ENCODE measurements at regions not wholly inside any gene's neighbourhood (a gene's known extent, or its start where the extent isn't known, plus 50 kb on each side); places are given as distances from the start of the nearest gene placed in this dataset.

- no peak overlapping the region for H3K27ac Mint-ChIP-seq
- DNase-seq (no peak), ATAC-seq (no peak)
- no peaks in the 10 kb centered on the region for H3K36me3 Mint-ChIP-seq (ENCODE audit: low read depth)
- no peak overlapping the region for H3K4me3 Mint-ChIP-seq
- H3K9me3 ChIP-seq (ENCODE audit: control insufficient read depth, low read length, poor library complexity, severe bottlenecking) = no peaks in the 10 kb centered on the region
- no peaks in the 10 kb centered on the region for H3K27me3 Mint-ChIP-seq
- H3K4me1 Mint-ChIP-seq = no peaks in the 10 kb centered on the region
Measured at GRCh38 chr5:123874600-123875201, 362.7 kb downstream of the CSNK1G3 start.

- no peak overlapping the region for H3K4me3 Mint-ChIP-seq
- ATAC-seq (no peak), DNase-seq (no peak)
- H3K36me3 Mint-ChIP-seq (ENCODE audit: low read depth) = no peaks in the 10 kb centered on the region
- H3K4me1 Mint-ChIP-seq = no peaks in the 10 kb centered on the region
- H3K27me3 Mint-ChIP-seq = no peaks in the 10 kb centered on the region
- no peak overlapping the region for H3K27ac Mint-ChIP-seq
- H3K9me3 ChIP-seq (ENCODE audit: control insufficient read depth, low read length, poor library complexity, severe bottlenecking) = no peaks in the 10 kb centered on the region
Measured at GRCh38 chr5:123873846-123874245, 361.9 kb downstream of the CSNK1G3 start.

GRCh38 chr5:123871373-123871772 lies 359.4 kb downstream of the CSNK1G3 start:
- Mint-ChIP-seq H3K27me3 (no peaks in the 10 kb centered on the region), H3K4me3 (no peak overlapping the region), H3K27ac (no peak overlapping the region), H3K36me3 (ENCODE audit: low read depth) (no peaks in the 10 kb centered on the region), H3K4me1 (no peaks in the 10 kb centered on the region)
- ATAC-seq = no peak
- no peak for DNase-seq
- H3K9me3 ChIP-seq (ENCODE audit: control insufficient read depth, low read length, poor library complexity, severe bottlenecking) = no peaks in the 10 kb centered on the region

- Mint-ChIP-seq H3K4me1 (no peaks in the 10 kb centered on the region), H3K36me3 (ENCODE audit: low read depth) (no peaks in the 10 kb centered on the region), H3K27me3 (no peaks in the 10 kb centered on the region), H3K4me3 (no peak overlapping the region), H3K27ac (no peak overlapping the region)
- no peak for DNase-seq
- H3K9me3 ChIP-seq (ENCODE audit: control insufficient read depth, low read length, poor library complexity, severe bottlenecking) = no peaks in the 10 kb centered on the region
- no peak for ATAC-seq
Measured at GRCh38 chr5:123868881-123869280, 356.9 kb downstream of the CSNK1G3 start.

GRCh38 chr5:123868267-123868666 lies 356.3 kb downstream of the CSNK1G3 start:
- Mint-ChIP-seq H3K27ac (no peak overlapping the region), H3K4me1 (no peaks in the 10 kb centered on the region), H3K4me3 (no peak overlapping the region), H3K27me3 (no peaks in the 10 kb centered on the region), H3K36me3 (ENCODE audit: low read depth) (no peaks in the 10 kb centered on the region)
- no peak for ATAC-seq
- no peak for DNase-seq
- no peaks in the 10 kb centered on the region for H3K9me3 ChIP-seq (ENCODE audit: control insufficient read depth, low read length, poor library complexity, severe bottlenecking)

- Mint-ChIP-seq H3K36me3 (ENCODE audit: low read depth) (no peaks in the 10 kb centered on the region), H3K4me3 (no peak overlapping the region), H3K27ac (no peak overlapping the region), H3K27me3 (no peaks in the 10 kb centered on the region), H3K4me1 (no peaks in the 10 kb centered on the region)
- no peaks in the 10 kb centered on the region for H3K9me3 ChIP-seq (ENCODE audit: control insufficient read depth, low read length, poor library complexity, severe bottlenecking)
- no peak for DNase-seq
- no peak for ATAC-seq
Measured at GRCh38 chr5:123865641-123866040, 353.7 kb downstream of the CSNK1G3 start.

GRCh38 chr5:123864578-123864977 lies 352.6 kb downstream of the CSNK1G3 start:
- DNase-seq (no peak), ATAC-seq (no peak)
- no peaks in the 10 kb centered on the region for H3K9me3 ChIP-seq (ENCODE audit: control insufficient read depth, low read length, poor library complexity, severe bottlenecking)
- H3K27ac Mint-ChIP-seq = no peak overlapping the region
- H3K27me3 Mint-ChIP-seq = no peaks in the 10 kb centered on the region
- no peaks in the 10 kb centered on the region for H3K4me1 Mint-ChIP-seq
- no peaks in the 10 kb centered on the region for H3K36me3 Mint-ChIP-seq (ENCODE audit: low read depth)
- no peak overlapping the region for H3K4me3 Mint-ChIP-seq

- no peak for DNase-seq
- Mint-ChIP-seq H3K4me1 (no peaks in the 10 kb centered on the region), H3K4me3 (no peak overlapping the region), H3K36me3 (ENCODE audit: low read depth) (no peaks in the 10 kb centered on the region), H3K27me3 (no peaks in the 10 kb centered on the region), H3K27ac (no peak overlapping the region)
- ATAC-seq = no peak
- no peaks in the 10 kb centered on the region for H3K9me3 ChIP-seq (ENCODE audit: control insufficient read depth, low read length, poor library complexity, severe bottlenecking)
Measured at GRCh38 chr5:123858938-123859337, 347.0 kb downstream of the CSNK1G3 start.

- Mint-ChIP-seq H3K27ac (no peak overlapping the region), H3K4me3 (no peak overlapping the region), H3K4me1 (no peaks in the 10 kb centered on the region), H3K27me3 (no peaks in the 10 kb centered on the region), H3K36me3 (ENCODE audit: low read depth) (no peaks in the 10 kb centered on the region)
- no peak for ATAC-seq
- H3K9me3 ChIP-seq (ENCODE audit: control insufficient read depth, low read length, poor library complexity, severe bottlenecking) = no peaks in the 10 kb centered on the region
- DNase-seq = no peak
Measured at GRCh38 chr5:123856766-123857165, 344.8 kb downstream of the CSNK1G3 start.

- H3K9me3 ChIP-seq (ENCODE audit: control insufficient read depth, low read length, poor library complexity, severe bottlenecking) = no peaks in the 10 kb centered on the region
- Mint-ChIP-seq H3K27me3 (no peaks in the 10 kb centered on the region), H3K36me3 (ENCODE audit: low read depth) (no peaks in the 10 kb centered on the region), H3K4me3 (no peak overlapping the region), H3K4me1 (no peaks in the 10 kb centered on the region), H3K27ac (no peak overlapping the region)
- DNase-seq = no peak
- ATAC-seq = no peak
Measured at GRCh38 chr5:123855609-123856008, 343.6 kb downstream of the CSNK1G3 start.

- ATAC-seq (no peak), DNase-seq (no peak)
- Mint-ChIP-seq H3K27me3 (no peaks in the 10 kb centered on the region), H3K36me3 (ENCODE audit: low read depth) (no peaks in the 10 kb centered on the region), H3K27ac (no peak overlapping the region), H3K4me3 (no peak overlapping the region), H3K4me1 (no peaks in the 10 kb centered on the region)
- H3K9me3 ChIP-seq (ENCODE audit: control insufficient read depth, low read length, poor library complexity, severe bottlenecking) = no peaks in the 10 kb centered on the region
Measured at GRCh38 chr5:123845356-123846100, 333.6 kb downstream of the CSNK1G3 start.

GRCh38 chr5:123844873-123845272 lies 332.9 kb downstream of the CSNK1G3 start:
- H3K36me3 Mint-ChIP-seq (ENCODE audit: low read depth) = no peaks in the 10 kb centered on the region
- no peaks in the 10 kb centered on the region for H3K4me1 Mint-ChIP-seq
- no peaks in the 10 kb centered on the region for H3K9me3 ChIP-seq (ENCODE audit: control insufficient read depth, low read length, poor library complexity, severe bottlenecking)
- H3K4me3 Mint-ChIP-seq = no peak overlapping the region
- DNase-seq = no peak
- H3K27me3 Mint-ChIP-seq = no peaks in the 10 kb centered on the region
- ATAC-seq = no peak
- H3K27ac Mint-ChIP-seq = no peak overlapping the region

- DNase-seq = no peak
- no peaks in the 10 kb centered on the region for H3K27me3 Mint-ChIP-seq
- no peaks in the 10 kb centered on the region for H3K4me1 Mint-ChIP-seq
- H3K36me3 Mint-ChIP-seq (ENCODE audit: low read depth) = no peaks in the 10 kb centered on the region
- H3K27ac Mint-ChIP-seq = no peak overlapping the region
- H3K9me3 ChIP-seq (ENCODE audit: control insufficient read depth, low read length, poor library complexity, severe bottlenecking) = no peaks in the 10 kb centered on the region
- ATAC-seq = no peak
- no peak overlapping the region for H3K4me3 Mint-ChIP-seq
Measured at GRCh38 chr5:123835421-123835820, 323.4 kb downstream of the CSNK1G3 start.

GRCh38 chr5:123830575-123830974 lies 318.6 kb downstream of the CSNK1G3 start:
- H3K9me3 ChIP-seq (ENCODE audit: control insufficient read depth, low read length, poor library complexity, severe bottlenecking) = no peaks in the 10 kb centered on the region
- no peak overlapping the region for H3K27ac Mint-ChIP-seq
- no peaks in the 10 kb centered on the region for H3K27me3 Mint-ChIP-seq
- no peak overlapping the region for H3K4me3 Mint-ChIP-seq
- ATAC-seq (no peak), DNase-seq (no peak)
- H3K36me3 Mint-ChIP-seq (ENCODE audit: low read depth) = no peaks in the 10 kb centered on the region
- H3K4me1 Mint-ChIP-seq = no peaks in the 10 kb centered on the region
